WTC11 (cell line): ENCODE measurements at regions not wholly inside any gene's neighbourhood (a gene's known extent, or its start where the extent isn't known, plus 50 kb on each side); places are given as distances from the start of the nearest gene placed in this dataset.

Experiments used
- AFF4 ChIP-seq: sonication (generic); formaldehyde crosslinking; IDR thresholded peaks from 2 replicates; pipeline ENCODE4 v1.8.1; 2023; ENCODE audit warnings: mild to moderate bottlenecking, missing genetic modification reagents, borderline replicate concordance
- ESRRA ChIP-seq: sonication (generic); formaldehyde crosslinking; IDR thresholded peaks from 2 replicates; pipeline ENCODE4 v1.8.1; 2022; ENCODE audit warnings: mild to moderate bottlenecking, missing genetic modification reagents, borderline replicate concordance
- FOXK1 ChIP-seq: sonication (generic); formaldehyde crosslinking; IDR thresholded peaks from 2 replicates; pipeline ENCODE4 v1.8.0; 2022; ENCODE audit warnings: mild to moderate bottlenecking, moderate library complexity, missing genetic modification reagents
- GTF2I ChIP-seq: fragments of 250-450 bp; sonication (Bioruptor Pico); conservative IDR thresholded peaks from 2 replicates; pipeline ENCODE4 v1.4.0; 2021; ENCODE audit warnings: mild to moderate bottlenecking
- TCF7 ChIP-seq: sonication (generic); formaldehyde crosslinking; IDR thresholded peaks from 2 replicates; pipeline ENCODE4 v1.8.0; 2022; ENCODE audit warnings: mild to moderate bottlenecking, low read depth, missing genetic modification reagents, moderate library complexity
- ZBTB21 ChIP-seq: sonication (generic); formaldehyde crosslinking; IDR thresholded peaks from 2 replicates; pipeline ENCODE4 v1.8.1; 2023; ENCODE audit warnings: mild to moderate bottlenecking, missing genetic modification reagents, borderline replicate concordance
- ZNF396 ChIP-seq: fragments of 250-450 bp; sonication (Bioruptor Pico); IDR thresholded peaks from 2 replicates; pipeline ENCODE4 v1.8.0; 2021; ENCODE audit warnings: mild to moderate bottlenecking, moderate library complexity, borderline replicate concordance
- TF ChIP-seq, protein P1 (sequence below): fragments of 200-600 bp; IDR thresholded peaks from 2 replicates; pipeline ENCODE4 v1.8.0; 2022; ENCODE audit warnings: antibody characterized with exemption
- TF ChIP-seq, protein P2 (sequence below): sonication (generic); formaldehyde crosslinking; IDR thresholded peaks from 2 replicates; pipeline ENCODE4 v1.8.1; 2023; ENCODE audit warnings: mild to moderate bottlenecking, missing genetic modification reagents
- TF ChIP-seq, protein P3 (sequence below): sonication (generic); formaldehyde crosslinking; IDR thresholded peaks from 2 replicates; pipeline ENCODE4 v1.8.0; 2022; ENCODE audit warnings: mild to moderate bottlenecking, missing genetic modification reagents

GRCh38 chr3:31246293-31247062, 286.2 kb upstream of the STT3B start:
- TF ChIP-seq GTF2I (no peak), TCF7 (CRISPR knock-in tag) (no peak), ZBTB21 (CRISPR knock-in tag) (no peak), ZNF396 (no peak), FOXK1 (CRISPR knock-in tag) (no peak), AFF4 (no peak), ESRRA (CRISPR knock-in tag) (no peak)
- TF ChIP-seq, protein P1, sequence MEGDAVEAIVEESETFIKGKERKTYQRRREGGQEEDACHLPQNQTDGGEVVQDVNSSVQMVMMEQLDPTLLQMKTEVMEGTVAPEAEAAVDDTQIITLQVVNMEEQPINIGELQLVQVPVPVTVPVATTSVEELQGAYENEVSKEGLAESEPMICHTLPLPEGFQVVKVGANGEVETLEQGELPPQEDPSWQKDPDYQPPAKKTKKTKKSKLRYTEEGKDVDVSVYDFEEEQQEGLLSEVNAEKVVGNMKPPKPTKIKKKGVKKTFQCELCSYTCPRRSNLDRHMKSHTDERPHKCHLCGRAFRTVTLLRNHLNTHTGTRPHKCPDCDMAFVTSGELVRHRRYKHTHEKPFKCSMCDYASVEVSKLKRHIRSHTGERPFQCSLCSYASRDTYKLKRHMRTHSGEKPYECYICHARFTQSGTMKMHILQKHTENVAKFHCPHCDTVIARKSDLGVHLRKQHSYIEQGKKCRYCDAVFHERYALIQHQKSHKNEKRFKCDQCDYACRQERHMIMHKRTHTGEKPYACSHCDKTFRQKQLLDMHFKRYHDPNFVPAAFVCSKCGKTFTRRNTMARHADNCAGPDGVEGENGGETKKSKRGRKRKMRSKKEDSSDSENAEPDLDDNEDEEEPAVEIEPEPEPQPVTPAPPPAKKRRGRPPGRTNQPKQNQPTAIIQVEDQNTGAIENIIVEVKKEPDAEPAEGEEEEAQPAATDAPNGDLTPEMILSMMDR: no peak
- TF ChIP-seq, protein P2, sequence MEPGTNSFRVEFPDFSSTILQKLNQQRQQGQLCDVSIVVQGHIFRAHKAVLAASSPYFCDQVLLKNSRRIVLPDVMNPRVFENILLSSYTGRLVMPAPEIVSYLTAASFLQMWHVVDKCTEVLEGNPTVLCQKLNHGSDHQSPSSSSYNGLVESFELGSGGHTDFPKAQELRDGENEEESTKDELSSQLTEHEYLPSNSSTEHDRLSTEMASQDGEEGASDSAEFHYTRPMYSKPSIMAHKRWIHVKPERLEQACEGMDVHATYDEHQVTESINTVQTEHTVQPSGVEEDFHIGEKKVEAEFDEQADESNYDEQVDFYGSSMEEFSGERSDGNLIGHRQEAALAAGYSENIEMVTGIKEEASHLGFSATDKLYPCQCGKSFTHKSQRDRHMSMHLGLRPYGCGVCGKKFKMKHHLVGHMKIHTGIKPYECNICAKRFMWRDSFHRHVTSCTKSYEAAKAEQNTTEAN (CRISPR knock-in tag): no peak
- TF ChIP-seq, protein P3, sequence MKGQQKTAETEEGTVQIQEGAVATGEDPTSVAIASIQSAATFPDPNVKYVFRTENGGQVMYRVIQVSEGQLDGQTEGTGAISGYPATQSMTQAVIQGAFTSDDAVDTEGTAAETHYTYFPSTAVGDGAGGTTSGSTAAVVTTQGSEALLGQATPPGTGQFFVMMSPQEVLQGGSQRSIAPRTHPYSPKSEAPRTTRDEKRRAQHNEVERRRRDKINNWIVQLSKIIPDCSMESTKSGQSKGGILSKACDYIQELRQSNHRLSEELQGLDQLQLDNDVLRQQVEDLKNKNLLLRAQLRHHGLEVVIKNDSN (CRISPR knock-in tag): no peak
